ENCODE measurements at regions not wholly inside any gene's neighbourhood (a gene's known extent, or its start where the extent isn't known, plus 50 kb on each side); places are given as distances from the start of the nearest gene placed in this dataset.
A peak's percentile ranks its signal among the peaks of the same experiment; 100 is the strongest.
"Not testable (repeated sequence)": the region's sequence is repeated elsewhere in the genome, so short reads cannot be mapped to it uniquely, and the experiment has no call there.

- DNase-seq (ENCODE audit: low read depth) = no peak
Measured at GRCh38 chr15:99455789-99456160, 110.0 kb upstream of the MEF2A start.

GRCh38 chr15:99464137-99464536 lies 101.6 kb upstream of the MEF2A start:
- DNase-seq (ENCODE audit: low read depth) = no peak

- no peak for DNase-seq (ENCODE audit: low read depth)
Measured at GRCh38 chr15:99466701-99467337, 99.0 kb upstream of the MEF2A start.

- no peak for DNase-seq (ENCODE audit: low read depth)
Measured at GRCh38 chr15:99467338-99467720, 98.5 kb upstream of the MEF2A start.

GRCh38 chr15:99467853-99468464 lies 97.8 kb upstream of the MEF2A start:
- DNase-seq (ENCODE audit: low read depth) = no peak

GRCh38 chr15:99470204-99470603 lies 95.6 kb upstream of the MEF2A start:
- DNase-seq (ENCODE audit: low read depth) = not testable (repeated sequence)

- no peak for DNase-seq (ENCODE audit: low read depth)
Measured at GRCh38 chr15:99472416-99473145, 93.2 kb upstream of the MEF2A start.

GRCh38 chr15:99473981-99474906 lies 91.5 kb upstream of the MEF2A start:
- no peak for DNase-seq (ENCODE audit: low read depth)

- peak; percentile 59 for DNase-seq (ENCODE audit: low read depth)
Measured at GRCh38 chr15:99474909-99475753, 90.7 kb upstream of the MEF2A start.

- no peak for DNase-seq (ENCODE audit: low read depth)
Measured at GRCh38 chr15:99475754-99476412, 89.9 kb upstream of the MEF2A start.

- DNase-seq (ENCODE audit: low read depth) = peak; percentile 97
Measured at GRCh38 chr15:99476413-99477222, 89.2 kb upstream of the MEF2A start.

GRCh38 chr15:99477791-99478471 lies 87.9 kb upstream of the MEF2A start:
- no peak for DNase-seq (ENCODE audit: low read depth)

- DNase-seq (ENCODE audit: low read depth) = no peak
Measured at GRCh38 chr15:99478977-99479376, 86.8 kb upstream of the MEF2A start.

- no peak for DNase-seq (ENCODE audit: low read depth)
Measured at GRCh38 chr15:99480016-99480810, 85.6 kb upstream of the MEF2A start.

- no peak for DNase-seq (ENCODE audit: low read depth)
Measured at GRCh38 chr15:99481113-99481950, 84.5 kb upstream of the MEF2A start.

GRCh38 chr15:99481951-99482230 lies 83.9 kb upstream of the MEF2A start:
- DNase-seq (ENCODE audit: low read depth) = no peak

GRCh38 chr15:99482993-99483392 lies 82.8 kb upstream of the MEF2A start:
- DNase-seq (ENCODE audit: low read depth) = no peak

All from LHCN-M2 (cell line).